PFSK-1 (cell line): ENCODE measurements at regions not wholly inside any gene's neighbourhood (a gene's known extent, or its start where the extent isn't known, plus 50 kb on each side); places are given as distances from the start of the nearest gene placed in this dataset.

Source experiments
- FOXP2 ChIP-seq: optimal IDR thresholded peaks from 2 replicates; pipeline ENCODE3; 2011; ENCODE audit warnings: borderline replicate concordance, control low read depth, inconsistent platforms; ENCODE audit not compliant: insufficient read depth; ENCODE audit errors: extremely low read length, extremely low read depth
- POLR2AphosphoS5 ChIP-seq: IDR thresholded peaks from 2 replicates; pipeline ENCODE4 v1.6.1; 2012; ENCODE audit warnings: low read depth, mild to moderate bottlenecking, control low read depth, low read length, moderate library complexity
- SIN3A ChIP-seq: IDR thresholded peaks from 2 replicates; pipeline ENCODE4 v1.6.1; 2012; ENCODE audit warnings: mild to moderate bottlenecking, low read length, moderate library complexity, borderline replicate concordance; ENCODE audit not compliant: insufficient read depth
- TAF1 ChIP-seq: IDR thresholded peaks from 2 replicates; pipeline ENCODE4 v1.6.1; 2012; ENCODE audit warnings: low read length, control low read depth, borderline replicate concordance; ENCODE audit not compliant: insufficient read depth
- TF ChIP-seq, protein P1 (sequence below), 2 experiments: IDR thresholded peaks; 2 replicates each; pipeline versions ENCODE4 v1.6.1 to v1.8.0; 2011 to 2012; ENCODE audit warnings: low read depth in 2 of 2, low read length in 2 of 2, control low read depth in 1 of 2, inconsistent platforms in 1 of 2, mild to moderate bottlenecking in 1 of 2, moderate library complexity in 1 of 2; ENCODE audit not compliant: insufficient read depth in 1 of 2

DNA sequence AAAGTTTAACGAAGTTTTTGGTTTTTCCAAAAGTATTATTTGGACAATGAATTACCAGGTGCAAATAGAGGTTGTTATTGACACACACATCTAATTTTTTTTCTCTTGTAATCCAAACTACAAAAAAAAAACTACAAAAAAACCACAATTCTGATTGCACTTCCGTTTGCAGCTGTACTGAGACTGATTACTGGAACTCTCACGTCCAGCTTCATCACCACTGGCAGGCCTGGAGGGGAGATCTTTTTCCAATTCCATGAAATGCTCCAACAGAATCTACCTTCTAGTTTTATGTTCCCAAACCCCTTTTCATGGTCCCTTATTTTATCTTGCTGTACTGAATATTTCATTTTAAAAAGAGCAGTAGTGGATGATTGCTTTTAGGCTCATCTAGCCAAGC is 1118.3 kb downstream of the C4orf33 start:
- no peak for TF ChIP-seq TAF1
- no peak for TF ChIP-seq SIN3A

DNA sequence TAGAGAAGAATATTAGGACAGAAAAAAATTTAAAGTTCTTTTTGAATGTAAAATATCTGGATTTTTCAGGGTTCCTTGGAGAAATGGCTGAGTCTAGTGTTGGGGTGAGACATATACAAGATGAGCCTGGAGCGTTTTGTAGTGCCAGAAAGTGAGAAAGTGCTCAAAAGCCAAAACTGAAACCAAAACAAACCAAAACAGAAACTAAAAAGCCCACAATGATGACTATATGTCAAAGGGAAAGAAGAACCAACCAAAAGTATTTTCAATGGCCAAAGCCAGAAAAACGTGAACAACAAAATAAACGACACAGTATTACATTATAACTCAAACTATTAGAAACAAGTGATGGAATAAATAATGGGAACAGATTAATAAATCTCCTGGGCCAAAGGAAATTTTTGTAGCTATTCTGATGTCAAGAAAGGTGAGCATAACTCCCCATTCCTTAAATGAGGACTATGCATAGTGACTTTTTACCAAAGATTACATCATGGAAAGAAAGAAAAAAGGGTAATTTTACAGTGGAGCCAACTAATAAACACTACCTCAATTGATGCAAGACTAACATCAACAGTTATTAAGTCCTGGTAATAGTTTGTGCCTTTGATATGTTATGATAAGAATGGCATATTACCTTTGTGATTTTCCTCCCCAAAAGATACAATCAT is 1137.6 kb downstream of the C4orf33 start:
- TF ChIP-seq SIN3A (no peak), TAF1 (no peak), FOXP2 (no peak), POLR2AphosphoS5 (no peak)
- TF ChIP-seq, protein P1, sequence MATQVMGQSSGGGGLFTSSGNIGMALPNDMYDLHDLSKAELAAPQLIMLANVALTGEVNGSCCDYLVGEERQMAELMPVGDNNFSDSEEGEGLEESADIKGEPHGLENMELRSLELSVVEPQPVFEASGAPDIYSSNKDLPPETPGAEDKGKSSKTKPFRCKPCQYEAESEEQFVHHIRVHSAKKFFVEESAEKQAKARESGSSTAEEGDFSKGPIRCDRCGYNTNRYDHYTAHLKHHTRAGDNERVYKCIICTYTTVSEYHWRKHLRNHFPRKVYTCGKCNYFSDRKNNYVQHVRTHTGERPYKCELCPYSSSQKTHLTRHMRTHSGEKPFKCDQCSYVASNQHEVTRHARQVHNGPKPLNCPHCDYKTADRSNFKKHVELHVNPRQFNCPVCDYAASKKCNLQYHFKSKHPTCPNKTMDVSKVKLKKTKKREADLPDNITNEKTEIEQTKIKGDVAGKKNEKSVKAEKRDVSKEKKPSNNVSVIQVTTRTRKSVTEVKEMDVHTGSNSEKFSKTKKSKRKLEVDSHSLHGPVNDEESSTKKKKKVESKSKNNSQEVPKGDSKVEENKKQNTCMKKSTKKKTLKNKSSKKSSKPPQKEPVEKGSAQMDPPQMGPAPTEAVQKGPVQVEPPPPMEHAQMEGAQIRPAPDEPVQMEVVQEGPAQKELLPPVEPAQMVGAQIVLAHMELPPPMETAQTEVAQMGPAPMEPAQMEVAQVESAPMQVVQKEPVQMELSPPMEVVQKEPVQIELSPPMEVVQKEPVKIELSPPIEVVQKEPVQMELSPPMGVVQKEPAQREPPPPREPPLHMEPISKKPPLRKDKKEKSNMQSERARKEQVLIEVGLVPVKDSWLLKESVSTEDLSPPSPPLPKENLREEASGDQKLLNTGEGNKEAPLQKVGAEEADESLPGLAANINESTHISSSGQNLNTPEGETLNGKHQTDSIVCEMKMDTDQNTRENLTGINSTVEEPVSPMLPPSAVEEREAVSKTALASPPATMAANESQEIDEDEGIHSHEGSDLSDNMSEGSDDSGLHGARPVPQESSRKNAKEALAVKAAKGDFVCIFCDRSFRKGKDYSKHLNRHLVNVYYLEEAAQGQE (IDR thresholded peaks at IDR 0.05; ENCODE audit: insufficient read depth in 1 of 2, low read depth in 2 of 2, low read length in 2 of 2): no peak

DNA sequence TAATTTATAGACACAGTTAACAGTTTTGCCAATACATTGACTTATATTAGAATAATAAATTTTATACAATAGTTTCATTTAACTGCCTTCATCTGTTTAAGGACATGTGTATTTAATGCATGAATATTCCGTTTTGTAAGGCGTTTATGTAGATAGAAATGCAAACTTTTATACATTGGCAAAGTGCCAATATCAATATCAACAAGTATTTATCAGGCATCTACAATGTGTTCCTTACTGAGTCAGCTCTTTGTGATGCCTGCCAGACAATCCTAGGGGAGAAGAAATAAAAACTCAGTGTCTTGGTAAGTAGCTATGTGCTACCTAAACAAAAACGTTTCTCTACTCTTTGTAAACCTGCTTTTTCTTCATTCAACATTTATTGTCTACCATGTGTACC is 1142.2 kb downstream of the C4orf33 start:
- no peak for TF ChIP-seq POLR2AphosphoS5
- no peak for TF ChIP-seq FOXP2
- no peak for TF ChIP-seq TAF1
- TF ChIP-seq, protein P1 (IDR thresholded peaks at IDR 0.05; ENCODE audit: insufficient read depth in 1 of 2, low read depth in 2 of 2, low read length in 2 of 2): no peak
- no peak for TF ChIP-seq SIN3A

DNA sequence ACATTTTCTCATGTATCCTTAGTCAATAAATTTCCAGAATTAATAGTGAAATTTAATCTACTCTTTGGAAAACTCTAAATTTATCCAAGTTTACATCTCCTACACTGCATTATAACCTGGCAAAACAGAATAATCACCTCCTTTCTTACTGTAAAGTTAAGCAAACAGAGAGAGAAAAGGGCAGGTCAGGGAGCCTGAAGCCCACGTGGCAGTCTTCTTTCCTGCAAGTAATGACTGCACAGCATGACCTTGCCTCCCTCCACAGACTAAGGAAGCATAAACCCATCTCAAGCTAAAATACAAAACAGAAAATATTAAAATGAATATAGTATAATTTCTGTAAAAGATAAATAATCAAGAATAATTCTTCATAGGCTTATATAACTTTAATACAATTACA is 1153.0 kb downstream of the C4orf33 start:
- TF ChIP-seq TAF1 (no peak), SIN3A (no peak), POLR2AphosphoS5 (no peak), FOXP2 (no peak)
- TF ChIP-seq, protein P1 (IDR thresholded peaks at IDR 0.05; ENCODE audit: insufficient read depth in 1 of 2, low read depth in 2 of 2, low read length in 2 of 2): no peak

DNA sequence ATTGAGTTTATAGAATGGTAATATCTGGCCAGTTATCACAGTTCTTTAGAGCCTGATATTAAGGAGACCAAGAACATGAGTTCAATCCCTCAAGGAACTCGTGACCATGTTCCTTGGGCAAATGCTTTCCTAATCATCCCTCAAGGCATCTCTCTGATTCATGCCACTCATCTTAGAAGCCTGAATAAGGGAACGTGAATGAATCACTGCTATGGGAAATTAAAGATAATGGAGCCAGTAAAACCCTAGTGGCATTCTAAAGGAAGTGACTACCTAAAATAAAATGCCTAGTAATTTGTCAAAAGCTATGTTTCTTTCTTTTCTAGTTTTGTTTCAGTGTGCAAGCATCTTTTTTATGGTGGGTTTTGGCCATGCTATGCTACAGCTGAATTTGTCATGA is 1161.3 kb downstream of the C4orf33 start:
- TF ChIP-seq POLR2AphosphoS5 (no peak), FOXP2 (no peak), TAF1 (no peak), SIN3A (no peak)
- TF ChIP-seq, protein P1 (IDR thresholded peaks at IDR 0.05; ENCODE audit: insufficient read depth in 1 of 2, low read depth in 2 of 2, low read length in 2 of 2): no peak
